HL-60 (cell line): ENCODE measurements at regions not wholly inside any gene's neighbourhood (a gene's known extent, or its start where the extent isn't known, plus 50 kb on each side); places are given as distances from the start of the nearest gene placed in this dataset.

ENCODE experiments used
- DNase-seq, 2 experiments: peaks; one replicate each; pipeline ENCODE4 v3.0.0-alpha.2; 2010 to 2020; ENCODE audit warnings: low read depth in 1 of 2, low spot score in 1 of 2
- H3K27ac ChIP-seq: fragments of 250-450 bp; sonication (Bioruptor Pico); replicated peaks from 2 replicates; pipeline ENCODE4 v1.5.1; 2020; ENCODE audit warnings: mild to moderate bottlenecking, moderate library complexity
- H3K27me3 ChIP-seq: fragments of 250-450 bp; sonication (Bioruptor Pico); 2 replicates; pipeline ENCODE4 v1.5.1; 2021; ENCODE audit warnings: mild to moderate bottlenecking, moderate library complexity; ENCODE audit not compliant: insufficient read depth, poor library complexity, severe bottlenecking
- H3K4me3 ChIP-seq: replicated peaks from 2 replicates; pipeline ENCODE4 v1.5.1; 2011; ENCODE audit warnings: mild to moderate bottlenecking, control low read depth, low read length; ENCODE audit not compliant: insufficient read depth
- GABPA ChIP-seq: IDR thresholded peaks from 2 replicates; pipeline ENCODE4 v1.6.1; 2012; ENCODE audit warnings: low read depth
- POLR2AphosphoS5 ChIP-seq: IDR thresholded peaks from 2 replicates; pipeline ENCODE4 v1.6.1; 2012; ENCODE audit warnings: low read depth
- SPI1 ChIP-seq: IDR thresholded peaks from 2 replicates; pipeline ENCODE4 v1.6.1; 2012; ENCODE audit warnings: low read depth, mild to moderate bottlenecking, borderline replicate concordance
- TF ChIP-seq, protein P1 (sequence below): IDR thresholded peaks from 2 replicates; pipeline ENCODE4 v1.6.1; 2012; ENCODE audit warnings: low read depth; ENCODE audit not compliant: insufficient replicate concordance
- TF ChIP-seq, protein P2 (sequence below): IDR thresholded peaks from one replicate; pipeline ENCODE4 v1.5.1; 2011; ENCODE audit warnings: low read length, control low read depth, inconsistent platforms; ENCODE audit not compliant: insufficient read depth

DNA sequence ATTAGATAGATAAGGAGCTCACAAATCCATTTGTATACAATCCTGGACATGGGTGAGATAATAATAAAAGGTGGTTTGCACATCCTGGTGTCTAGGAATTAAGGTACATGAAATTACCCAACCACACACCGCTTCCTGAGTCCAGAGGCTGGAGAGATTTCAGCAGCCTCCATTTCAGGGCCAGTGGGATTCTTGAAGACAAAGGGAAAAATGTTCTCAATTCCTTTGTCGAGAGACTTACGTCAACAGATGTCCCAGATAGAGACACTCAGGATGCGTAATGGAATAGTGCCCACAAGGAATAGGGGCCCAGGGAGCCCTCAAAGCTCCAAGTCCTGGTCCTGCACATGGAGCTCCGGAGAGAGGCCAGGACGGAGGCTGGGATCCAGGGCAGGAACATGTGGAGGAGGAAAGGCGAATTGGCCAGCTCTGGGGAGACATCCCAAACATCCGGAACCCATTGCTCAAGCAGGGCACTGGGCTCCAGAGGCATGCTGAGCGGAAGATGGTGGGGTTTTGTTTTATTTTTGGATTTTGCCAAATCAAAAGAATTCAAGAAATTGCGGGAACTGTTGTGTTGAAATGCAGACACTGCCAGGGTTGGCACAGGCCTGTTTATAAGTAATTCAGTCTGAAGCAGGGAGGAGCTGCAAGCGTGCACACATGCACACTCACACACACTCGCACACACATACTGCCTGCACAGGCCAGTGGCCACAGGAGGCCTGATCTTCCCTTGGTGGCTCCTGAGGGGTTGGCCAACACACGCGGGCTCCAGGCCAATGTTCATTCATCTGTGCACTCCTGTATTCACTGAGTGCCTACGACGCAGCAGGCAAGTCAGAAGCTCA, 97.2 kb downstream of the NOG start:
- no peak for DNase-seq
- no peak overlapping the region for H3K27ac ChIP-seq

DNA sequence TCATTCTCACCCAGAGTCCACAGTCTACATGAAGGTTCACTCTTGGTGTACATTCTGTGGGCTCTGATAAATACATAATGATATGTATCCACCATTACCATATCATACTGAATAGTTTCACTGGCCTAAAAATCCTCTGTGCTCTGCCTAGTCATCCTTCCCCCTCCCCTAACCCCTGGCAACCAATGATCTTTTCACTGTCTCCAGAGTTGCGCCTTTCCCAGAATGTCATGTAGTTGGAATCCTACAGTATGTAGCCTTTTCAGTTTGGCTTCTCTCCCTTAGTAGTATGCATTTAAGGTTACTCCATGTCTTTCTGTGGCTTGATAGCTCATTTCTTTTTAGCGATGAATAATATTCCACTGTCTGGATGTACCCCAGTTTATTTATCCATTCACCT, 101.3 kb downstream of the NOG start:
- Histone ChIP-seq H3K4me3 (no peak overlapping the region), H3K27me3 (no peaks in the 10 kb centered on the region), H3K27ac (no peak overlapping the region)
- DNase-seq, result no peak
- TF ChIP-seq, protein P1, sequence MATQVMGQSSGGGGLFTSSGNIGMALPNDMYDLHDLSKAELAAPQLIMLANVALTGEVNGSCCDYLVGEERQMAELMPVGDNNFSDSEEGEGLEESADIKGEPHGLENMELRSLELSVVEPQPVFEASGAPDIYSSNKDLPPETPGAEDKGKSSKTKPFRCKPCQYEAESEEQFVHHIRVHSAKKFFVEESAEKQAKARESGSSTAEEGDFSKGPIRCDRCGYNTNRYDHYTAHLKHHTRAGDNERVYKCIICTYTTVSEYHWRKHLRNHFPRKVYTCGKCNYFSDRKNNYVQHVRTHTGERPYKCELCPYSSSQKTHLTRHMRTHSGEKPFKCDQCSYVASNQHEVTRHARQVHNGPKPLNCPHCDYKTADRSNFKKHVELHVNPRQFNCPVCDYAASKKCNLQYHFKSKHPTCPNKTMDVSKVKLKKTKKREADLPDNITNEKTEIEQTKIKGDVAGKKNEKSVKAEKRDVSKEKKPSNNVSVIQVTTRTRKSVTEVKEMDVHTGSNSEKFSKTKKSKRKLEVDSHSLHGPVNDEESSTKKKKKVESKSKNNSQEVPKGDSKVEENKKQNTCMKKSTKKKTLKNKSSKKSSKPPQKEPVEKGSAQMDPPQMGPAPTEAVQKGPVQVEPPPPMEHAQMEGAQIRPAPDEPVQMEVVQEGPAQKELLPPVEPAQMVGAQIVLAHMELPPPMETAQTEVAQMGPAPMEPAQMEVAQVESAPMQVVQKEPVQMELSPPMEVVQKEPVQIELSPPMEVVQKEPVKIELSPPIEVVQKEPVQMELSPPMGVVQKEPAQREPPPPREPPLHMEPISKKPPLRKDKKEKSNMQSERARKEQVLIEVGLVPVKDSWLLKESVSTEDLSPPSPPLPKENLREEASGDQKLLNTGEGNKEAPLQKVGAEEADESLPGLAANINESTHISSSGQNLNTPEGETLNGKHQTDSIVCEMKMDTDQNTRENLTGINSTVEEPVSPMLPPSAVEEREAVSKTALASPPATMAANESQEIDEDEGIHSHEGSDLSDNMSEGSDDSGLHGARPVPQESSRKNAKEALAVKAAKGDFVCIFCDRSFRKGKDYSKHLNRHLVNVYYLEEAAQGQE, result no peak
- TF ChIP-seq POLR2AphosphoS5 (no peak), GABPA (no peak), SPI1 (no peak)
- TF ChIP-seq, protein P2, sequence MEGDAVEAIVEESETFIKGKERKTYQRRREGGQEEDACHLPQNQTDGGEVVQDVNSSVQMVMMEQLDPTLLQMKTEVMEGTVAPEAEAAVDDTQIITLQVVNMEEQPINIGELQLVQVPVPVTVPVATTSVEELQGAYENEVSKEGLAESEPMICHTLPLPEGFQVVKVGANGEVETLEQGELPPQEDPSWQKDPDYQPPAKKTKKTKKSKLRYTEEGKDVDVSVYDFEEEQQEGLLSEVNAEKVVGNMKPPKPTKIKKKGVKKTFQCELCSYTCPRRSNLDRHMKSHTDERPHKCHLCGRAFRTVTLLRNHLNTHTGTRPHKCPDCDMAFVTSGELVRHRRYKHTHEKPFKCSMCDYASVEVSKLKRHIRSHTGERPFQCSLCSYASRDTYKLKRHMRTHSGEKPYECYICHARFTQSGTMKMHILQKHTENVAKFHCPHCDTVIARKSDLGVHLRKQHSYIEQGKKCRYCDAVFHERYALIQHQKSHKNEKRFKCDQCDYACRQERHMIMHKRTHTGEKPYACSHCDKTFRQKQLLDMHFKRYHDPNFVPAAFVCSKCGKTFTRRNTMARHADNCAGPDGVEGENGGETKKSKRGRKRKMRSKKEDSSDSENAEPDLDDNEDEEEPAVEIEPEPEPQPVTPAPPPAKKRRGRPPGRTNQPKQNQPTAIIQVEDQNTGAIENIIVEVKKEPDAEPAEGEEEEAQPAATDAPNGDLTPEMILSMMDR, result no peak

More for the DNA sequence above, 97.2 kb downstream of the NOG start:
- H3K27me3 ChIP-seq, result no peaks in the 10 kb centered on the region
- no peak overlapping the region for H3K4me3 ChIP-seq
- TF ChIP-seq POLR2AphosphoS5 (no peak), SPI1 (no peak), GABPA (no peak)
- TF ChIP-seq, protein P2, result no peak
- TF ChIP-seq, protein P1, result no peak

DNA sequence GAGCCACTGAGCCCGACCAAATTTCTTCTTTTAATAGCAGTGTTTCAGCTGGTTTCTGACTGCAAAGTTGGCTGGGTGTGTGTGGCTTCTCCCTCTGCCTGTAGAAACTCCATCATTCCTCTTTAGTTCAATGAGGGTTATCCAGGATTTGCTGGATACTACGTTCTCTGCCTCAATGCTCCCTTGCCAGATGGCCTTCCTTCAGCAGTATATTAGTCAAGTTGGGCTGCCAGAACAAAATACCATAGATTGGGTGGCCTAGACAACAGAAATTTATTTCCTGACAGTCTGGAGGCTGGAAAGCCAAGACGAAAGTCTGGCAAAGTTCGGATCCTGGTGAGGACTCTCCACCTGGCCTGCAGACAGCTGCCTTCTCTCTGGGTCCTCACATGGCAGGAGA, 103.7 kb downstream of the NOG start:
- TF ChIP-seq, protein P2, result no peak
- no peak for TF ChIP-seq POLR2AphosphoS5
- TF ChIP-seq GABPA, result no peak
- TF ChIP-seq, protein P1, result no peak
- TF ChIP-seq SPI1, result no peak
- H3K27me3 ChIP-seq, result no peaks in the 10 kb centered on the region
- H3K4me3 ChIP-seq, result no peak overlapping the region
- no peak for DNase-seq
- no peak overlapping the region for H3K27ac ChIP-seq
